ENCODE measurements at regions not wholly inside any gene's neighbourhood (a gene's known extent, or its start where the extent isn't known, plus 50 kb on each side); places are given as distances from the start of the nearest gene placed in this dataset.

- no peak for DNase-seq (ENCODE audit: low read depth)
- no peak overlapping the region for H3K4me3 ChIP-seq (ENCODE audit: low read depth, low read length)
Measured at GRCh38 chr18:51734576-51734975, 537.1 kb upstream of the MEX3C start.

- no peak overlapping the region for H3K4me3 ChIP-seq (ENCODE audit: low read depth, low read length)
- no peak for DNase-seq (ENCODE audit: low read depth)
Measured at GRCh38 chr18:51739044-51739666, 541.7 kb upstream of the MEX3C start.

- H3K4me3 ChIP-seq (ENCODE audit: low read depth, low read length) = no peak overlapping the region
- DNase-seq (ENCODE audit: low read depth) = no peak
Measured at GRCh38 chr18:51751901-51752300, 554.4 kb upstream of the MEX3C start.

GRCh38 chr18:51753365-51754057 lies 556.0 kb upstream of the MEX3C start:
- DNase-seq (ENCODE audit: low read depth) = no peak
- no peak overlapping the region for H3K4me3 ChIP-seq (ENCODE audit: low read depth, low read length)

DNA sequence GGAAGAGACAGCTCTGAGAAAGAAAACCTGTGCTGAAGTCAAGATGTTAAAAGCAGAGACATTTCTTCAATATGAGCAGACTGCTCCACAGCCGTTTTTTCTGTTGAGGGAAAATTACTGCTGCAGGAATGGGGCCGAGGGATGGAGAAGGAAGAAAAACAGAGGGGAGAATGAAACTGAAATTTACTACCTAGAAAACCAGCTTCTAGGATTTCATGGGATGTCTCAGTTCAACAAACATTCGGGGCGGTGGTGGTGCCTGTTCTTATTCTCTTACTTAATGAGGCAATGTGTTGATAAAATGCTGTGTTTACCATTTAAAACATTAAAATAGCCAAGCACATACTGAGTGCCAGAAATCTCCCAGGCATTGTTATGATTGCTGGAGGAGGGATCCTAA lies 557.1 kb upstream of the MEX3C start:
- no peak for DNase-seq (ENCODE audit: low read depth)
- no peak overlapping the region for H3K4me3 ChIP-seq (ENCODE audit: low read depth, low read length)

DNA sequence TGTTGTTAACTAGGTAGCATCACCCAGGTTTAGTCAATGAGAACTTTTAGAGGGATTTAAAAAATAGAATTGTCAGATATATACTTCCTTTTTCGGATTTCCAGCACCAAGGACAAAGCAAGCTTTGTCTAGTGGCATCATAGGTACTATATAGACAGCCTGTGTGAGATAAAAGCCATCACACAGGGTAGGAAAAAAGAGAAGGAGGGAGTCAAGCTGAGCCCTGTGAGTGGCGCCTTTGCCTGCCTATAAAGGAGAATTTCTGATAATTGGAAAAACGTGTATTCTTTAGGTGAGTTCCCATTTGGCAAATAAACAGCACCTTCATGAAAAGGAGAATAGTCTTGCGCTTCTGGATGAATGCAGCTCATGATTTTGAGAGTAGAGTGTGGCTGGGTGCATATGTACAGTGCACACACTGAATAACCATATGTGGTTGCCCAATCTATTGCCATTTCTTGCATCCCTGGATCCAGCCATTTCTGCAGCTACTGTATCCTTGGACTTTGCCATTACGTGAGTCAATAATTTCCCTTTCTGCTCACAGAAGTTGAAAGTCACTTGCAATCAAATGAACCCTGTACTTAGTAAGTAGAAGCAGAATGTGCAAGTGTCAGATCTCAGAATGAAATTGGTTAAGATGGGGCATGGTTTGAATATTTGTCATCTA lies 559.9 kb upstream of the MEX3C start:
- H3K4me3 ChIP-seq (ENCODE audit: low read depth, low read length) = no peak overlapping the region
- DNase-seq (ENCODE audit: low read depth) = no peak

DNA sequence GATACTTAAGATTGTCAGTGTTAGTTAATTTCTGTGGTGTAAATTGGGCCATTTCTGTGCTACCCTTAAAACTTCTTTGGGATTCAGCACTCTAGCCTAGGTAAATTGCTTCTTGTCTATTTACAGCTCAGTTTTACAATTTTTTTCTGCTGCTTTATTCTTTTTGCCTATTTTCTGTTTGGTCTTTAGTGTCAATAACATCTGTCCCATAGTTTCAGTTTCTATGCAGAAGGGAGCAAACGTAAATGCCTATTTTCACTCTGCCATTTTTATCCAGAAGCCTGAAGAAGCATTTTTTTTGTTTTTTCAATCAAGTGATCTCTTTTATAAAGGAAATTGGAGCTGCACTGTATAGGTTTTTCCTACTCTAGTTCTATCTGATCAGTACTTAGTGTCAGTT lies 564.9 kb upstream of the MEX3C start:
- no peak for DNase-seq (ENCODE audit: low read depth)
- no peak overlapping the region for H3K4me3 ChIP-seq (ENCODE audit: low read depth, low read length)

DNA sequence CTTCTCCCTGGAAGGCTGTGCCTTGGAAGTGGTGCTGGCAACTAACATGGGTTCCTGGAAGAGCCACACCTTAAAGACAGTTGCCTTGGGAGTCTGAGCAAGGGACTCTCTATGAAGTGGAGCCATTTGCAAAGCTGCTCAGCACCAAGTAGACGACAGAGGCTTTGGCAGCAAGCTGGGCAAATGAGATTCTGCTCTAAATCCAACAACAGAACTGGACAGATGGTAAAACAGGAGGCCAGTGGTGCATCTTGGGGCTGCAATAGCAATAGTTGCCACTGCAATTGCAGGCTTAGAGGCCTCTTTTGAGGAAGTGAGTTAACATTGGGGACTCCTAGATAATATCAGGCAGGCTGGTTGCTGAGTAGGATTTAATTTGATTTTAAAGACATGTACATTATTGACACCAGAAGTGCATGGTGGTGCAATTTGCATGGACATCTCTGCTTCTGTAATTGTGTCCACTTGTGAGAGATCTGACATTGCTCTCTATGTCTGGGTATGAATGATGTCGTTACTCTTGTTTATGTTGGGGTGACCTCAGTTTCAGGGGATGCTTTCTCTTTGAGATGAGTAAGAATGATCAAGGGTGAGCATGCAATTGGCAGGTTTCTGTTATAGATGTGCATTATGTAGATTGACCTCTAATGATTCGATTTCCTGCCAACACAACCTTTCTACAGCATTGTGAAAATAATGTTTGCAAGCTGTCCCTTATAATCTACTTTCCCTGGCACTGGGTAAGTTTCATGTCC lies 568.3 kb upstream of the MEX3C start:
- no peak for DNase-seq (ENCODE audit: low read depth)
- H3K4me3 ChIP-seq (ENCODE audit: low read depth, low read length) = no peak overlapping the region

DNA sequence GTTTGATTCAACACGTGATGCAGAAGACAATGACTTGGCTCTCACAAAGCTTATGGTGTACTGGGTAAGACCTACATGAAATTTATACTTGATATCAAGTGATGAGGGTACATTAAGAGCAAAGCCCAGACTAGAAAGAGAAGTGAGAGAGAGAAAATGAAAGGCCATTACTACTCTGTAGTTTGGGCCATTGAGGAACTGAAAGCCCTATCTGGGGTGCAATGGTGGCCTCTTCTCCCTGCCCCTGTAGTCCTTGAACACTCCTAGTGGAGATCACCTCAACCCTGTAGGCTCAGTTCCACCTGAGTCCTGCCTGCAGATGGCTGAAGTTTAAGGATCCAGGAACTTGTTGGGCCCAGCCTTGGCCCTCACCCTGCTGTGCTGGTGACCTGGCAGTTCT lies 569.8 kb upstream of the MEX3C start:
- H3K4me3 ChIP-seq (ENCODE audit: low read depth, low read length) = no peak overlapping the region
- no peak for DNase-seq (ENCODE audit: low read depth)

GRCh38 chr18:51778115-51778514 lies 561.9 kb upstream of the DCC start:
- no peak for DNase-seq (ENCODE audit: low read depth)

DNA sequence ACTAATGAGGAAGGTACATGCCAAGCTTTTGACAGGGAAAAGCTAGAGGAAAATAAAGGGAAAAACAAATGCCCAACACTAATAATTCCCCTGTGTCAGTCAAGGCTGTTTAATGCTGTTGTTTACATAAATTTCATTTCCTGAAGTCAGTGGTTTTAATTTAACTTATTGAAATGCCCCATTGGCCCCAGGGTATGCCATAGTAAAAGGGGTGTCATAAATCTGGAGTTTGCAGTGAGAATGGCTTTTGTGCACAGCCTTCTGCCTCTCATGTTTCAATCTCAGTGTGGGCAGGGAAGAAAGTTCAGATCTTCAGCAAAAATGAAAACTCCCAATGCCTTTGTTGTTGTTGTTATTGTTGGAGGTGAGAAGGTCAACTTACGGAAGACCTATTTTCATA lies 550.1 kb upstream of the DCC start:
- no peak for DNase-seq (ENCODE audit: low read depth)
- H3K4me3 ChIP-seq (ENCODE audit: low read depth, low read length) = no peak overlapping the region

More at GRCh38 chr18:51778115-51778514, 561.9 kb upstream of the DCC start:
- H3K4me3 ChIP-seq (ENCODE audit: low read depth, low read length) = no peak overlapping the region

- no peak overlapping the region for H3K4me3 ChIP-seq (ENCODE audit: low read depth, low read length)
- no peak for DNase-seq (ENCODE audit: low read depth)
Measured at GRCh38 chr18:51801514-51801913, 538.5 kb upstream of the DCC start.

DNA sequence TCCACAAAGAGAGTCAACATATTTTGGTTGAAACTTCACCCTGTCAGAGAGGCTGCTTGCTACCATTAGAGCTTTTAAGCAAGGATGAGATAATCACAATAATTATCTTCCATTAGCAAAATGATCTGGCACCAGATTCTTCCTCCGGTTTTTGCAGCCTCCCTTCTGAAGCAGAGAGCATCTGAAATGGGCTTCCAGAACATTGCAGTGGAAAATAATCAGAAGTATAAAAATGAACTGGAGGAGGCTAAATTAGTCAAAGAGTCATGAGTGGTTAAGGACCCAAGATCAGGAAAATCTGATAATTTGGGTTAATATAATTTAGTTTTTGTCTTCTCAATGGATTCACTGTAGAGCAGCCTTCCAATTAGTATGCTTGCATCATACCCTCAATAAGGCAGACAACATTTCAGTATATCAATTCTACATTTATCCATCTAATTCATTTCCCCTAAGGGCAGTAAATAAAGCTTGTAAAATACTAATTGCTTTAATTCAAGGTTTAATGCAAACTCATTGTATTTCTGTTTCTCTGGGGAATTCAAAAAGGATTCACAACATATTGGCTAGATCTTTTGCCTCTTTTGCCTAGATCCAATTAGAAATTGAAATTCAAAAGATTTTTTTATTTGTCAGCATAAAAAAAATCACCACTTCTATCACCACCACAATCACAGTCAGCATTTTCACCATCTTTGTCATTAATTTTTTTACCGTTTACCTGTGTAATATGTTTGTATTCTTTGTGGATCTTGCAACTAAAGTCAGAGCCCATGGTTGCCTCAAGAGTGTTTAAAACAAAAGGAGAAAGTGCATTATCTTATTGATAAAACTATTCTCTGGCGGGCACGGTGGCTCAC lies 537.2 kb upstream of the DCC start:
- no peak for DNase-seq (ENCODE audit: low read depth)
- no peak overlapping the region for H3K4me3 ChIP-seq (ENCODE audit: low read depth, low read length)

- DNase-seq (ENCODE audit: low read depth) = no peak
- no peak overlapping the region for H3K4me3 ChIP-seq (ENCODE audit: low read depth, low read length)
Measured at GRCh38 chr18:51807336-51807735, 532.7 kb upstream of the DCC start.

DNA sequence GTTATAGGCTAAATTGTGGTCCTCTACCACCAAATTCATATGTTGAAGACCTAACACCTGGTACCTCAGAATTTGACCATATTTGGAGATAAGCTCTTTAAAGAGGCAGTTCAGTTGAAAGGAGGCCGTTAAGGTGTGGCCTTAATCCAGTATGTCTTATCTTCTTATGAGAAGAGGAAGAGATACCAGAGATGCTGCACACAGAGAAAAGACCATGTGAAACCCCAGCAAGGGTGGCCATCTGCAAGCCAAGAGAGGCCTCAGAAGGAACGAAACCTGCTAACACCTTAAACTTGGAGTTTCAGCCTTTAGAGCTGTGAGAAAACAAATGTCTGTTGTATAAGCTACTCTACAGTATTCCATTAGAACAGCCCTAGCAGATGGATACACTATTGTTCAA lies 528.1 kb upstream of the DCC start:
- no peak overlapping the region for H3K4me3 ChIP-seq (ENCODE audit: low read depth, low read length)
- DNase-seq (ENCODE audit: low read depth) = no peak

DNA sequence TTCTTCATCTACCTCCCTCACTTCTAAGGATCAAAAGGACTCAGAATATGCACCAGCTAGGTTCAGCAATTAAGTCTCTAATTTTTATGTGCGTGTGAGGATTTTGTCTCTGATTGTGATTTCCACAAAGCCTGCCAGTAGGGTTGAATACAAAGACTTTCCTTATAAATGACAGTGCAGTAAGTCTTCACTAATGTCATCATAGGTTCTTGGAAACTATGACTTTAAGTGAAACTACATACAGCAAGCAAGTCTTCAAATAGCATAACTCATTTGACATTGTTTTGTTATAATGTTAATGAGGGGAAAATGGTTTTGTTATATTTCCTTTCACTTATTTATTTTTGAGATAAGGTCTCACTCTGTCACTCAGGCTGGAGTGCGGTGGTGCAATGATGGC lies 526.3 kb upstream of the DCC start:
- DNase-seq (ENCODE audit: low read depth) = no peak
- no peak overlapping the region for H3K4me3 ChIP-seq (ENCODE audit: low read depth, low read length)

- no peak for DNase-seq (ENCODE audit: low read depth)
- no peak overlapping the region for H3K4me3 ChIP-seq (ENCODE audit: low read depth, low read length)
Measured at GRCh38 chr18:51821610-51822009, 518.4 kb upstream of the DCC start.

GRCh38 chr18:51824746-51825145 lies 515.3 kb upstream of the DCC start:
- H3K4me3 ChIP-seq (ENCODE audit: low read depth, low read length) = no peak overlapping the region

DNA sequence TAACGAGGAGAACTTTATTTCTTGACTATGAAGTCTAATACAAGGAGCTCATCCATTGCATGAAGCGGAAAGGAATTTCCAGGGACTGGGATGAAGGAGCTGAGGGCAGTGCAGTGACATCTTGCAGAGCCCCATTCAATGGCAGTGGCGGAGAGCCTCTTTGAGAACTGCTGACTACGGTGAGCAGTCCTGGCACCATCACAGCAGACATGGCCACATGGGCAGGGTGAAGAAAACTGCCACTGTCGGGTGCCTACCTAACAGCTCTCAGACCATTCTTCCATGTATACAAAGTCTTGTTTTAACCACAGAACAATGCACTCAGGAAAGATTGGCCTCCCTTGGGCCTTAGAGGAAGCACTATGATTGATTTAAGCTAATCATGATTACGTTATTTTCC lies 506.1 kb upstream of the DCC start:
- DNase-seq (ENCODE audit: low read depth) = no peak

More at GRCh38 chr18:51824746-51825145, 515.3 kb upstream of the DCC start:
- no peak for DNase-seq (ENCODE audit: low read depth)

More for the DNA sequence above, 506.1 kb upstream of the DCC start:
- no peak overlapping the region for H3K4me3 ChIP-seq (ENCODE audit: low read depth, low read length)

Measured in skeletal muscle cell (primary cell).